GM23338 (cell line): ENCODE measurements at regions not wholly inside any gene's neighbourhood (a gene's known extent, or its start where the extent isn't known, plus 50 kb on each side); places are given as distances from the start of the nearest gene placed in this dataset.

ENCODE experiments used
- ATAC-seq: fragments of 200-7000 bp; cut with Tn5 transposase; 3 replicates; pipeline ENCODE4 v1.9.1; 2020
- DNase-seq: peaks from one replicate; pipeline ENCODE4 v3.0.0-alpha.2; 2015; ENCODE audit warnings: low spot score
- H2AFZ ChIP-seq: fragments of 200-600 bp; sonication (generic); 2 replicates; pipeline ENCODE4 v1.8.0; 2016; ENCODE audit warnings: antibody characterized with exemption, mild to moderate bottlenecking, moderate library complexity
- H3F3A ChIP-seq: fragments of 200-600 bp; sonication (generic); replicated peaks from 2 replicates; pipeline ENCODE4 v1.8.0; 2017; ENCODE audit warnings: antibody characterized with exemption, mixed run types, low read depth
- H3K27ac ChIP-seq: fragments of 200-600 bp; sonication (generic); 2 replicates; pipeline ENCODE4 v1.6.1; 2016; ENCODE audit warnings: low read depth
- H3K27me3 ChIP-seq: fragments of 200-600 bp; sonication (generic); 2 replicates; pipeline ENCODE4 v1.8.0; 2016; ENCODE audit warnings: mild to moderate bottlenecking, mixed run types, moderate library complexity; ENCODE audit not compliant: insufficient read depth
- H3K36me3 ChIP-seq: fragments of 200-600 bp; sonication (generic); 2 replicates; pipeline ENCODE4 v1.8.0; 2016; ENCODE audit warnings: mild to moderate bottlenecking; ENCODE audit not compliant: insufficient read depth
- H3K4me1 ChIP-seq: fragments of 200-600 bp; sonication (generic); 2 replicates; pipeline ENCODE4 v1.8.0; 2016; ENCODE audit warnings: mild to moderate bottlenecking, moderate library complexity; ENCODE audit not compliant: insufficient read depth
- H3K4me2 ChIP-seq: fragments of 200-600 bp; sonication (generic); 2 replicates; pipeline ENCODE4 v1.7.1; 2017; ENCODE audit warnings: mixed run types
- H3K4me3 ChIP-seq: fragments of 200-600 bp; sonication (generic); 2 replicates; pipeline ENCODE4 v1.6.1; 2016; ENCODE audit warnings: mixed run types
- H3K79me2 ChIP-seq: fragments of 200-600 bp; sonication (generic); replicated peaks from 2 replicates; pipeline ENCODE4 v1.8.0; 2017; ENCODE audit warnings: mild to moderate bottlenecking; ENCODE audit not compliant: insufficient read depth
- H3K9me2 ChIP-seq: fragments of 200-600 bp; sonication (generic); 2 replicates; pipeline ENCODE4 v1.8.0; 2017; ENCODE audit not compliant: insufficient read depth
- H4K20me1 ChIP-seq: fragments of 200-600 bp; sonication (generic); replicated peaks from 2 replicates; pipeline ENCODE4 v1.8.0; 2017; ENCODE audit warnings: mild to moderate bottlenecking; ENCODE audit not compliant: insufficient read depth
- H3K27ac Mint-ChIP-seq: 2 replicates; pipeline ENCODE4 v1.8.0; 2020; ENCODE audit warnings: inconsistent platforms, mild to moderate bottlenecking, moderate library complexity, mixed read lengths
- H3K27me3 Mint-ChIP-seq: 3 replicates; pipeline ENCODE4 v1.8.0; 2022; ENCODE audit warnings: low read depth, mild to moderate bottlenecking, moderate library complexity, mixed read lengths, inconsistent platforms; ENCODE audit not compliant: insufficient read depth, poor library complexity
- H3K36me3 Mint-ChIP-seq: 3 replicates; pipeline ENCODE4 v1.8.0; 2021; ENCODE audit warnings: low read depth, mild to moderate bottlenecking, inconsistent platforms, moderate library complexity, mixed read lengths
- H3K4me1 Mint-ChIP-seq: 3 replicates; pipeline ENCODE4 v1.8.0; 2020; ENCODE audit warnings: mild to moderate bottlenecking, inconsistent platforms, mixed read lengths
- H3K4me3 Mint-ChIP-seq: 3 replicates; pipeline ENCODE4 v1.8.0; 2021; ENCODE audit warnings: moderate library complexity, mild to moderate bottlenecking, inconsistent platforms, mixed read lengths
- H3K9me3 Mint-ChIP-seq: 3 replicates; pipeline ENCODE4 v1.8.0; 2020; ENCODE audit warnings: moderate library complexity, mild to moderate bottlenecking, inconsistent platforms, mixed read lengths
- CREB1 ChIP-seq: fragments of 250-450 bp; sonication (Bioruptor Pico); IDR thresholded peaks from 2 replicates; pipeline ENCODE4 v1.5.0; 2020; ENCODE audit warnings: low read depth, mild to moderate bottlenecking, moderate library complexity
- CTCF ChIP-seq, 2 experiments: fragments of 200-600 bp in 1 of 2; sonication (generic) in 1 of 2; conservative IDR thresholded peaks; 2 replicates each; pipeline versions ENCODE4 v1.5.1 to v1.6.1; 2016 to 2017; ENCODE audit warnings: antibody characterized with exemption in 2 of 2, low read depth in 2 of 2, mild to moderate bottlenecking in 2 of 2, moderate library complexity in 1 of 2
- ETS1 ChIP-seq: IDR thresholded peaks from 2 replicates; pipeline ENCODE4 v1.6.1; 2016; ENCODE audit warnings: antibody characterized with exemption
- EZH2 ChIP-seq: fragments of 200-600 bp; sonication (generic); IDR thresholded peaks from one replicate; pipeline ENCODE4 v1.8.0; 2017; ENCODE audit warnings: antibody characterized with exemption, mild to moderate bottlenecking, low read depth; ENCODE audit not compliant: unreplicated experiment
- EZH2phosphoT487 ChIP-seq: fragments of 200-600 bp; sonication (generic); IDR thresholded peaks from one replicate; pipeline ENCODE4 v1.8.1; 2018; ENCODE audit warnings: antibody characterized with exemption; ENCODE audit not compliant: unreplicated experiment
- JUNB ChIP-seq: IDR thresholded peaks from one replicate; pipeline ENCODE4 v1.6.1; 2016; ENCODE audit warnings: antibody characterized with exemption; ENCODE audit not compliant: unreplicated experiment
- NANOG ChIP-seq: IDR thresholded peaks from 2 replicates; pipeline ENCODE4 v1.6.1; 2016; ENCODE audit warnings: antibody characterized with exemption, borderline replicate concordance
- POLR2AphosphoS5 ChIP-seq: IDR thresholded peaks from 2 replicates; pipeline ENCODE4 v1.6.1; 2016; ENCODE audit warnings: antibody characterized with exemption, low read depth
- REST ChIP-seq: IDR thresholded peaks from one replicate; pipeline ENCODE4 v1.6.1; 2018; ENCODE audit warnings: antibody characterized with exemption; ENCODE audit not compliant: unreplicated experiment
- STAT1 ChIP-seq: IDR thresholded peaks from one replicate; pipeline ENCODE4 v1.6.1; 2016; ENCODE audit warnings: antibody characterized with exemption; ENCODE audit not compliant: unreplicated experiment
- ZNF114 ChIP-seq: fragments of 250-450 bp; sonication (Bioruptor Pico); IDR thresholded peaks from 2 replicates; pipeline ENCODE4 v1.5.0; 2020; ENCODE audit warnings: mild to moderate bottlenecking, moderate library complexity
- ZNF331 ChIP-seq: fragments of 250-450 bp; sonication (Bioruptor Pico); IDR thresholded peaks from 2 replicates; pipeline ENCODE4 v1.5.0; 2020; ENCODE audit warnings: low read depth, mild to moderate bottlenecking, moderate library complexity
- ZNF462 ChIP-seq: fragments of 250-450 bp; sonication (Bioruptor Pico); IDR thresholded peaks from 2 replicates; pipeline ENCODE4 v1.5.0; 2020; ENCODE audit warnings: mild to moderate bottlenecking, moderate library complexity

- Histone ChIP-seq H3K27me3 (no peaks in the 10 kb centered on the region), H3K4me3 (no peak overlapping the region), H3K79me2 (no peaks in the 10 kb centered on the region), H2AFZ (no peak overlapping the region), H4K20me1 (no peaks in the 10 kb centered on the region), H3K27ac (no peak overlapping the region), H3K4me1 (no peaks in the 10 kb centered on the region), H3K36me3 (0 out of 2 replicates have a peak, but pooled peaks cover 12% of the 10 kb centered on the region), H3K4me2 (no peak overlapping the region), H3F3A (no peaks in the 10 kb centered on the region), H3K9me2 (no peaks in the 10 kb centered on the region)
- Mint-ChIP-seq H3K4me3 (no peak overlapping the region), H3K27me3 (no peaks in the 10 kb centered on the region), H3K4me1 (no peaks in the 10 kb centered on the region), H3K9me3 (peaks cover 60% of the 10 kb centered on the region), H3K36me3 (peaks cover 3% of the 10 kb centered on the region; the same call in 1 of the 3 replicates), H3K27ac (no peak overlapping the region)
- no peak for DNase-seq
- no peak for ATAC-seq
- no peak for TF ChIP-seq JUNB
- TF ChIP-seq ZNF114 (CRISPR knock-in tag) = no peak
- no peak for TF ChIP-seq ETS1
- TF ChIP-seq ZNF462 = no peak
- no peak for TF ChIP-seq STAT1
- TF ChIP-seq EZH2 = no peak
- TF ChIP-seq POLR2AphosphoS5 = no peak
- TF ChIP-seq CTCF (conservative IDR thresholded peaks at IDR 0.05; ENCODE audit: low read depth in 2 of 2) = no peak
- no peak for TF ChIP-seq ZNF331 (CRISPR knock-in tag)
- TF ChIP-seq REST = no peak
- no peak for TF ChIP-seq CREB1 (CRISPR knock-in tag)
- no peak for TF ChIP-seq NANOG
- no peak for TF ChIP-seq EZH2phosphoT487
These were observed 430.7 kb downstream of the EDEM1 start for GRCh38 chr3:5618170-5618569.
